GM13976 (cell line): ENCODE measurements at regions not wholly inside any gene's neighbourhood (a gene's known extent, or its start where the extent isn't known, plus 50 kb on each side); places are given as distances from the start of the nearest gene placed in this dataset.

Experiments used
- DNase-seq: peaks from one replicate; pipeline ENCODE4 v3.0.0; 2012; ENCODE audit warnings: low spot score
- CTCF ChIP-seq: IDR thresholded peaks from 2 replicates; pipeline ENCODE4 v1.5.1; 2012; ENCODE audit warnings: borderline replicate concordance, mild to moderate bottlenecking; ENCODE audit not compliant: insufficient read depth; ENCODE audit errors: extremely low read depth, missing control alignments, control extremely low read depth
- in situ Hi-C: fragments of 300-500 bp; cut with MboI; formaldehyde crosslinking; loops from one replicate; pipeline ENCODE4 v1.12.0; 2022; ENCODE audit warnings: low sequenced_read_pairs, mixed read lengths, inconsistent platforms; ENCODE audit not compliant: unreplicated experiment

GRCh38 chr2:188039307-188039706 is 252.4 kb upstream of the GULP1 start:
- TF ChIP-seq CTCF, result no peak
- in situ Hi-C loops, result no loop called here
- DNase-seq, result no peak

GRCh38 chr2:188042412-188042811 is 249.3 kb upstream of the GULP1 start:
- no peak for TF ChIP-seq CTCF
- DNase-seq, result no peak
- in situ Hi-C loops, result no loop called here

- DNase-seq, result no peak
- in situ Hi-C loops, result no loop called here
- no peak for TF ChIP-seq CTCF
These were observed 246.7 kb upstream of the GULP1 start for GRCh38 chr2:188045016-188045415.

GRCh38 chr2:188046437-188046836 is 245.2 kb upstream of the GULP1 start:
- in situ Hi-C loops, result no loop called here
- no peak for DNase-seq
- no peak for TF ChIP-seq CTCF

- DNase-seq, result no peak
- no peak for TF ChIP-seq CTCF
- in situ Hi-C loops, result no loop called here
These were observed 243.9 kb upstream of the GULP1 start for GRCh38 chr2:188047735-188048134.

DNA sequence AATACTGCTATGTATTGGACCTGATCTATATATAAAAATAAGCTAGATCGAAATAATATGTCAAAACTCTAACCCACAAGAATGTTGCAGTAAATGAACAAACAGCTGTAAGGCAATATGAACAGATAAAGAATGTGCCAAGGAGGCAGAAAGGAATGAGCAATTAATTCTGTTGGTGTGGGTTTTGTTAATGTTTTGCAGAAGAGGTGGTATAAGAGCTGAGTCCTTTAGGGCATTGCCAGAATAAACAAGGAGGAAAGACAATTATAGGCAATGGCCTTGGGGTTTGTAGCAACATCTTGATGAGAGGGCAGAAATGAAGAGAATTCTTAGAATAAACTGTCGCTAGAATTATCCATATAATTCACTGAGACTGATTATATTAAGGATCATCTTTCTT is 240.9 kb upstream of the GULP1 start:
- no peak for DNase-seq
- no peak for TF ChIP-seq CTCF
- in situ Hi-C loops, result no loop called here

DNA sequence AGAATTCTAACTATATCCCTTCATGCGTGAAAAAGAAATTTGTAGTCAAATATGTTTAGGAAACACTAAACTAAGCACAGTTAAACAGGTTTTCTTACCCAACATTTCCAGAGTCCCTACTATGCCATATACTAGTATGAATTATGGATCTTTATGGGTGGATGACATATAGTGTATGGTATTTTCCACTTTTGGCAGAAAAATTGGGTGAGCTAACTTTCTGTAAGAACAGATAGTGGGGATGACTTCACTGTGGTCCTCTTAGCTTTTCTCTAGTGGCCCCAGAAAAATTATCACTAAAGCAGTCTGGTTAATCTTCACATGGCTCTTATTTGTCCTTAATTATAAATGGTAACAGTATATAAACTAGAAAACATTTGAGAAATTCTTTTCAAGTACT is 240.0 kb upstream of the GULP1 start:
- in situ Hi-C loops, result no loop called here
- no peak for TF ChIP-seq CTCF
- DNase-seq, result no peak
